ENCODE measurements at regions not wholly inside any gene's neighbourhood (a gene's known extent, or its start where the extent isn't known, plus 50 kb on each side); places are given as distances from the start of the nearest gene placed in this dataset.

GRCh38 chr7:12990440-12990839 lies 303.0 kb downstream of the ARL4A start:
- no peaks in the 10 kb centered on the region for H3K9me3 ChIP-seq (ENCODE audit: control insufficient read depth in 2 of 3, insufficient read depth in 1 of 3, low read length in 3 of 3)
- TF ChIP-seq, protein P1, sequence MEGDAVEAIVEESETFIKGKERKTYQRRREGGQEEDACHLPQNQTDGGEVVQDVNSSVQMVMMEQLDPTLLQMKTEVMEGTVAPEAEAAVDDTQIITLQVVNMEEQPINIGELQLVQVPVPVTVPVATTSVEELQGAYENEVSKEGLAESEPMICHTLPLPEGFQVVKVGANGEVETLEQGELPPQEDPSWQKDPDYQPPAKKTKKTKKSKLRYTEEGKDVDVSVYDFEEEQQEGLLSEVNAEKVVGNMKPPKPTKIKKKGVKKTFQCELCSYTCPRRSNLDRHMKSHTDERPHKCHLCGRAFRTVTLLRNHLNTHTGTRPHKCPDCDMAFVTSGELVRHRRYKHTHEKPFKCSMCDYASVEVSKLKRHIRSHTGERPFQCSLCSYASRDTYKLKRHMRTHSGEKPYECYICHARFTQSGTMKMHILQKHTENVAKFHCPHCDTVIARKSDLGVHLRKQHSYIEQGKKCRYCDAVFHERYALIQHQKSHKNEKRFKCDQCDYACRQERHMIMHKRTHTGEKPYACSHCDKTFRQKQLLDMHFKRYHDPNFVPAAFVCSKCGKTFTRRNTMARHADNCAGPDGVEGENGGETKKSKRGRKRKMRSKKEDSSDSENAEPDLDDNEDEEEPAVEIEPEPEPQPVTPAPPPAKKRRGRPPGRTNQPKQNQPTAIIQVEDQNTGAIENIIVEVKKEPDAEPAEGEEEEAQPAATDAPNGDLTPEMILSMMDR (IDR thresholded peaks at IDR 0.05; ENCODE audit: borderline replicate concordance, extremely low read depth, insufficient read depth): no peak
- H3K4me1 ChIP-seq (ENCODE audit: control insufficient read depth in 2 of 3, insufficient read depth in 2 of 3, low read depth in 1 of 3, low read length in 3 of 3): no peaks in the 10 kb centered on the region
- no peak for FAIRE-seq
- intact Hi-C loops (cut with DNase I): no loop called here
- no peak for DNase-seq
- H3K36me3 ChIP-seq (ENCODE audit: control insufficient read depth in 2 of 3, insufficient read depth in 3 of 3, low read length in 3 of 3): no peaks in the 10 kb centered on the region
- H3K9ac ChIP-seq (ENCODE audit: low read length in 3 of 3): no peak overlapping the region
- H3K27ac ChIP-seq (ENCODE audit: low read depth in 2 of 2, low read length in 2 of 2): no peak overlapping the region
- H3K27me3 ChIP-seq (ENCODE audit: control insufficient read depth, insufficient read depth, low read length): no peaks in the 10 kb centered on the region
- no peak overlapping the region for H3K4me3 ChIP-seq (ENCODE audit: low read length in 3 of 3)

- H3K27me3 ChIP-seq (ENCODE audit: control insufficient read depth, insufficient read depth, low read length): no peaks in the 10 kb centered on the region
- DNase-seq: peak in 2 of 5 donors; percentile 33 to 62
- H3K4me3 ChIP-seq (ENCODE audit: low read length in 3 of 3): no peak overlapping the region
- intact Hi-C loops (cut with DNase I): no loop called here
- no peak overlapping the region for H3K9ac ChIP-seq (ENCODE audit: low read length in 3 of 3)
- no peaks in the 10 kb centered on the region for H3K36me3 ChIP-seq (ENCODE audit: control insufficient read depth in 2 of 3, insufficient read depth in 3 of 3, low read length in 3 of 3)
- no peaks in the 10 kb centered on the region for H3K4me1 ChIP-seq (ENCODE audit: control insufficient read depth in 2 of 3, insufficient read depth in 2 of 3, low read depth in 1 of 3, low read length in 3 of 3)
- no peak for FAIRE-seq
- H3K9me3 ChIP-seq (ENCODE audit: control insufficient read depth in 2 of 3, insufficient read depth in 1 of 3, low read length in 3 of 3): no peaks in the 10 kb centered on the region
- H3K27ac ChIP-seq (ENCODE audit: low read depth in 2 of 2, low read length in 2 of 2): no peak overlapping the region
- TF ChIP-seq, protein P1 (IDR thresholded peaks at IDR 0.05; ENCODE audit: borderline replicate concordance, extremely low read depth, insufficient read depth): no peak
Measured at GRCh38 chr7:12993025-12993424, 305.6 kb downstream of the ARL4A start.

- Histone ChIP-seq H3K9me3 (ENCODE audit: control insufficient read depth in 2 of 3, insufficient read depth in 1 of 3, low read length in 3 of 3) (no peaks in the 10 kb centered on the region), H3K27me3 (ENCODE audit: control insufficient read depth, insufficient read depth, low read length) (no peaks in the 10 kb centered on the region), H3K27ac (ENCODE audit: low read depth in 2 of 2, low read length in 2 of 2) (no peak overlapping the region), H3K4me1 (ENCODE audit: control insufficient read depth in 2 of 3, insufficient read depth in 2 of 3, low read depth in 1 of 3, low read length in 3 of 3) (no peaks in the 10 kb centered on the region), H3K4me3 (ENCODE audit: low read length in 3 of 3) (no peak overlapping the region), H3K9ac (ENCODE audit: low read length in 3 of 3) (no peak overlapping the region), H3K36me3 (ENCODE audit: control insufficient read depth in 2 of 3, insufficient read depth in 3 of 3, low read length in 3 of 3) (no peaks in the 10 kb centered on the region)
- TF ChIP-seq, protein P1 (IDR thresholded peaks at IDR 0.05; ENCODE audit: borderline replicate concordance, extremely low read depth, insufficient read depth): no peak
- intact Hi-C loops (cut with DNase I): no loop called here
- DNase-seq (no peak), FAIRE-seq (no peak)
Measured at GRCh38 chr7:12995912-12996469, 308.6 kb downstream of the ARL4A start.

DNA sequence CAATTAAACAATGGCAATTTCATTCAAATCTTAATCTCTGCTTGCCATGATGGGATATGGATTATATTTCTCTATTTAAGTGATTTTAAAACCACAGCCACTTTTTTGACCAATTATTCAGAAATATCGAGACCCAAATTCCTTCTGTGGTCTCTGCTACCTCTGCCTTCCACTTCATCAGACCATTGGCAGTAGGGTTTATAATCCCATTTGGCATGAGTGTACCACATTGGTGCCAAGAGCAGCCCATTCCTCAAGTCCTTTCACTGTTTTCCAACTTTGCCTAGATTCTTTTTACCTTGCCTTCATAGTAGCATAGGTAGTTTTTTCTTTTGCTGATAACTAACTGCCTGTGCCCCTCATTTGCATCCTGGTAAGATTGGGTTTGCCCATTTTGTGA lies 319.9 kb downstream of the ARL4A start:
- H3K27me3 ChIP-seq (ENCODE audit: control insufficient read depth, insufficient read depth, low read length): no peaks in the 10 kb centered on the region
- no peaks in the 10 kb centered on the region for H3K36me3 ChIP-seq (ENCODE audit: control insufficient read depth in 2 of 3, insufficient read depth in 3 of 3, low read length in 3 of 3)
- H3K9ac ChIP-seq (ENCODE audit: low read length in 3 of 3): no peak overlapping the region
- FAIRE-seq (no peak), DNase-seq (no peak)
- no peaks in the 10 kb centered on the region for H3K9me3 ChIP-seq (ENCODE audit: control insufficient read depth in 2 of 3, insufficient read depth in 1 of 3, low read length in 3 of 3)
- no peak overlapping the region for H3K4me3 ChIP-seq (ENCODE audit: low read length in 3 of 3)
- intact Hi-C loops (cut with DNase I): no loop called here
- no peaks in the 10 kb centered on the region for H3K4me1 ChIP-seq (ENCODE audit: control insufficient read depth in 2 of 3, insufficient read depth in 2 of 3, low read depth in 1 of 3, low read length in 3 of 3)
- TF ChIP-seq, protein P1 (IDR thresholded peaks at IDR 0.05; ENCODE audit: borderline replicate concordance, extremely low read depth, insufficient read depth): no peak
- H3K27ac ChIP-seq (ENCODE audit: low read depth in 2 of 2, low read length in 2 of 2): no peak overlapping the region
